ENCODE measurements at regions not wholly inside any gene's neighbourhood (a gene's known extent, or its start where the extent isn't known, plus 50 kb on each side); places are given as distances from the start of the nearest gene placed in this dataset.

DNA sequence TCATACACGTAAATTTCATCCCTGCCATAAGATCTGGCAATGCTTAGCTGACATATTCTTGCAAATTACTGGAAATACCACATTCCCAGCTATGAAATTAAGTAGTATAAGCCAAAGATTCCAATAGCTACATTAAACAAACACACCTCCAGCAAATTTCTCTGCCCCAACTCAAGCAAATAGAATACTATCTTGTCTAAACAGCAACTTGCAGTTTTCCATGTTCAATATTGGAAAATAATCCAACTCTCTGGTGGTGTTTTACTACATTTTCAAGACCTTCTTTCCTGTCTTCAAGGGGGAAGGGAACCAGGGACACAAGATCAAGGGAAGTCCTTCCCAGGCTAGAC, 268.7 kb downstream of the TBL1XR1 start:
- H3K9ac ChIP-seq (ENCODE audit: low read length), result no peak overlapping the region
- H3K4me1 ChIP-seq (ENCODE audit: control insufficient read depth, insufficient read depth, low read length), result no peaks in the 10 kb centered on the region
- H3K27me3 ChIP-seq (ENCODE audit: control insufficient read depth, insufficient read depth, low read length), result no peaks in the 10 kb centered on the region
- no peaks in the 10 kb centered on the region for H3K36me3 ChIP-seq (ENCODE audit: control insufficient read depth, insufficient read depth, low read length)
- H3K27ac ChIP-seq (ENCODE audit: low read depth, low read length), result no peak overlapping the region
- H3K4me3 ChIP-seq (ENCODE audit: low read length), result no peak overlapping the region

DNA sequence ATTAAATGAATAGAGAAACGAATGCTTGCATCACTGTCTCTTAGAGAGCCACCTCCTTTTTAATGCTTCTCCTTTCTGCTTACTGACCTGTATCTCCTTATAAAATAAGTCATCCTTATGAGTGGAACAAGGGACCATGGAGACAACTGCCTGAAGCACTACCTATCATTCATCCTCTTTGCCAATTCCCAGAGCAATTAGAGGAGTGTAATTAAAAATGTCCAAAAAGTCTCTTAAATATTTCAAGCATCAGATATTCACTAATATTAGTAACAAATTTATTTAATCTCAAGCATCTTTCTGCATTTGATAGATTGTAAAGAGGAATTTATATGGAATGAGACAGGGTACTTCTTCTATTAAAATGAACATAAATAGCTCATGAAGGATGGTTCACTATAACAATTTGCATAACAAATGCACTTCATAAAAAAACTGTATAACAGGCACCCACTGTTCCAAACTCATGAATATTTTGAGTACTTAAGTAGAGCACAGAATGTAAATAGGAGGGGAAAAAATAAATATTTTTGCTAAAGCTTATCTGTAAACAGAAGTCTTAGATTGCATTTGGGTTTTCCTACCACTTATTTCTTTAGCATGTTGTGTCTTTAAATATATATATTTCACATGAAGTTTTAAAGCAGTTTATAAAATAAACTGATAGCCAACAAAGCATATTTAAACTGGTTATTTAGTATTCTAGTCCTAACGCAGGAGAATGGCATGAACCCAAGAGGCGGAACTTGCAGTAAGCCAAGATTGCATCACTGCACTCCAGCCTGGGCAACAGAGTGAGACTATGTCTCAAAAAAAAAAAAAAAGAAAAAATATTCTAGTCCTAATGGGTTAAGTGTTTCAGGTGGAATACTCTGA, 269.3 kb downstream of the TBL1XR1 start:
- no peaks in the 10 kb centered on the region for H3K4me1 ChIP-seq (ENCODE audit: control insufficient read depth, insufficient read depth, low read length)
- H3K9ac ChIP-seq (ENCODE audit: low read length), result no peak overlapping the region
- H3K27ac ChIP-seq (ENCODE audit: low read depth, low read length), result no peak overlapping the region

DNA sequence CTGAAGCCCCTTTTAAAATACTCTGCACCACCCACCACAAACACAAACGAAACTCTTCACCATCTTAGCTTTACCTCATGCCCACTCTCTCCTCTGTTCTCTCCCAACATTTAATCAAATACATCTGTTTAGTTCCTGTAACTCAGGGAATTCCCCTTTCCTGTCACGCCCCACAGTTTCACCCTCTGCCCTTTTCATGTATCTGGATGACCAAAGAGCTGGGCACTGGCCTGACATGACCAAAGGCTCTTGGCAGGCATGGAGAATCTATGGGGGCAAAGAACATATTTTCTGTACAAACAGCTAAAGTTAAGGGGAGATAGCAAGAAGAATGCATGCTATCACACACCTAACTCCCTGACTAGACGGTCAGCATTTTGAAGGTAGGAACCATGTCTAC, 270.0 kb downstream of the TBL1XR1 start:
- no peak overlapping the region for H3K27ac ChIP-seq (ENCODE audit: low read depth, low read length)
- H3K9ac ChIP-seq (ENCODE audit: low read length), result no peak overlapping the region
- H3K27me3 ChIP-seq (ENCODE audit: control insufficient read depth, insufficient read depth, low read length), result no peaks in the 10 kb centered on the region
- no peaks in the 10 kb centered on the region for H3K36me3 ChIP-seq (ENCODE audit: control insufficient read depth, insufficient read depth, low read length)
- H3K4me3 ChIP-seq (ENCODE audit: low read length), result no peak overlapping the region
- H3K4me1 ChIP-seq (ENCODE audit: control insufficient read depth, insufficient read depth, low read length), result no peaks in the 10 kb centered on the region

More for the DNA sequence above, 269.3 kb downstream of the TBL1XR1 start:
- Histone ChIP-seq H3K36me3 (ENCODE audit: control insufficient read depth, insufficient read depth, low read length) (no peaks in the 10 kb centered on the region), H3K4me3 (ENCODE audit: low read length) (no peak overlapping the region), H3K27me3 (ENCODE audit: control insufficient read depth, insufficient read depth, low read length) (no peaks in the 10 kb centered on the region)

DNA sequence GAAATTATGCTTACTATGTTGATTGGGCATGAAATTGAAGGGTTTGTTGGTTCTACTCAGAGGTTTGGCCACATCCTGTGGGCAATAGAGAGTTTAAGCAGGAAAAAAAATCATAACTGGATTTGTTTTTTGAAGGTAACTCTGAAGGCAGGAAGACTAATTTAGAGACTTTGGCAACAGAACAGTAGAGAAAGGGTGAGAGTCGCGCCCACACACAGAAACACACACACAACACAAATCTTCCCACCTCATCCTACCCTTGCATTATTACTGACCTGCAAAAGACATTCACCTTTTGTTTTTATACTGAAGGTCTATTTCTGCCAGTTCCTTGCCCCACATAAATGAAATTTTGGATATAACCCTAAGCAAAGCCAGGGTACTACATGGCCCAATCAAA, 270.6 kb downstream of the TBL1XR1 start:
- Histone ChIP-seq H3K36me3 (ENCODE audit: control insufficient read depth, insufficient read depth, low read length) (no peaks in the 10 kb centered on the region), H3K27ac (ENCODE audit: low read depth, low read length) (no peak overlapping the region), H3K9ac (ENCODE audit: low read length) (no peak overlapping the region), H3K27me3 (ENCODE audit: control insufficient read depth, insufficient read depth, low read length) (no peaks in the 10 kb centered on the region), H3K4me1 (ENCODE audit: control insufficient read depth, insufficient read depth, low read length) (no peaks in the 10 kb centered on the region), H3K4me3 (ENCODE audit: low read length) (no peak overlapping the region)

DNA sequence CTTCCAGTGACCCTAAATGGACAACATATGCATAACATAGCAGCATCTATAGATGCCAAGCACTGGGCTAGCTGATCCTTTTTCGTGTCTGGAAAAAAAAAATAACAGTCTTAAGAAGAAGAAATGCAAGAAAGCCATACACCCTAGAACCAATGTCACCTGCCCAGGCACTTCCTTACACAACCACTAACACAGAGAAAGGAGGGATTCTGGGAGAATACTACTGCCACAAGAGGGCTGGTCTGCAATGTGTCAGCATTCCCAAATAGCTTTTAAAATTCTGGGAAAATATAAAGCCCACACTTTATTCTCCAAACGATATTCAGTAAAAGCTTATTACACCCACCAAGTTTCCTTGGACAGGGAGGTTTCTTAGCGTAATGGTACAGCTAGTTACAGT, 271.2 kb downstream of the TBL1XR1 start:
- H3K27me3 ChIP-seq (ENCODE audit: control insufficient read depth, insufficient read depth, low read length), result no peaks in the 10 kb centered on the region
- no peak overlapping the region for H3K4me3 ChIP-seq (ENCODE audit: low read length)
- no peak overlapping the region for H3K27ac ChIP-seq (ENCODE audit: low read depth, low read length)
- no peaks in the 10 kb centered on the region for H3K36me3 ChIP-seq (ENCODE audit: control insufficient read depth, insufficient read depth, low read length)
- H3K4me1 ChIP-seq (ENCODE audit: control insufficient read depth, insufficient read depth, low read length), result no peaks in the 10 kb centered on the region
- no peak overlapping the region for H3K9ac ChIP-seq (ENCODE audit: low read length)

DNA sequence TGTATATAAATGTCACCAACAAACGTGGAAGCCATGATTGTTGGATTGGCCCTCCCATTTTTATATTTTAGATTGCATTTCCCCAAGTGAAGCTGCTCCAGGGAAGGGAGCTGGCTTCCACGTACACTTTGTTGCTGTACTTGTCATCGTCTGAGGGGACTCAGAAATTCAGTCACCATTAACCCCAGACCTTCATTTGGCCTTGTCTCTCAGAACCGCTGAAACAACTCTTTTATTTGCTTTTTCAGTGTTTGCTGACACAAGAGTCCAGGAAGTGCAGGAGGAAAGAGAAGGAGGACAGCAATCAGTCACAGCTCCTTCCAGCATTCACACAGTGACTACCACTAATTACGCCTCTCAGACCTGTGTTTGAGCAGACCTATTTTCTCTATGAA, 276.5 kb downstream of the TBL1XR1 start:
- H3K9ac ChIP-seq (ENCODE audit: low read length), result no peak overlapping the region
- H3K4me1 ChIP-seq (ENCODE audit: control insufficient read depth, insufficient read depth, low read length), result no peaks in the 10 kb centered on the region
- no peak overlapping the region for H3K27ac ChIP-seq (ENCODE audit: low read depth, low read length)
- no peaks in the 10 kb centered on the region for H3K36me3 ChIP-seq (ENCODE audit: control insufficient read depth, insufficient read depth, low read length)
- H3K27me3 ChIP-seq (ENCODE audit: control insufficient read depth, insufficient read depth, low read length), result no peaks in the 10 kb centered on the region
- H3K4me3 ChIP-seq (ENCODE audit: low read length), result no peak overlapping the region

DNA sequence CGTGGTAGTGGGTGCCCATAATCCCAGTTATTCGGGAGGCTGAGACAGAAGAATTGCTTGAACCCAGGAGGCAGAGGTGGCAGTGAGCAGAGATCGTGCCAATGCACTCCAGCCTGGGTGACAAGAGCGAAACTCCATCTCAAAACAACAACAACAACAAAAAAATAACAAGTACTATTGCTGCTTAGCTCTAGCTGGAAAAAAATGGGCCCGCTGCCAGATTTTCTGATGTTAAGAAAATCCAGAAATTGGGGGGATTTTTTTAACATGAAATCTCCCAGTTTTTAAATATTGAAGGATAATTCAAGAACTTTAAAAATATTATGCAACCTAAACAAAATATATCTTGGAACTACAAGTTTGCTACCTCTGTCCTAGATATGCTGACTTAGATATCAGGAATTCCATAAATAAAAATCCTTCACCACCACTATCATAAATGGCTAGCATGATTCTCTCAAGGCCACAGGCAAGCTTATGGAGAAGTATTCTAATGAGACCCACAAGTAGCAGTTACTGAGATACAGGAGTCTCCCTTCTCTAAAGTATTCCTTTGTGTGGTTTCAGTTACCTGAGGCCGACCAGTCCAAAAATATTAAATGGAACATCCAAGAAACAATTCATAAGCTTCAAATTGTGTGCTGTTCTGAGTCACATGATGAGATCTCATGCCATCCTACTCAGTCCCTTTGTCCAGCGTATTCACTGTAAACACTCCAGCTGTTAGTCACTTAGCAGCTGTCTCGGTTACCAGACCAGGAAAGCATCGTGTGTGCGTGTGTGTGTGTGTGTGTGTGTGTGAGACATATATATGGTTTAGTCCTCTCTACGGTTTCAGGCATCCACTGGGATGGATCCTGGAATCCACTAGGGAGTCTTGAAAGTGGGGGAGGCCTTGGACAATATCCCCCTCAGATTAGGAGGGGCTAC, 277.2 kb downstream of the TBL1XR1 start:
- Histone ChIP-seq H3K27ac (ENCODE audit: low read depth, low read length) (no peak overlapping the region), H3K27me3 (ENCODE audit: control insufficient read depth, insufficient read depth, low read length) (no peaks in the 10 kb centered on the region), H3K4me1 (ENCODE audit: control insufficient read depth, insufficient read depth, low read length) (no peaks in the 10 kb centered on the region), H3K9ac (ENCODE audit: low read length) (no peak overlapping the region), H3K4me3 (ENCODE audit: low read length) (no peak overlapping the region), H3K36me3 (ENCODE audit: control insufficient read depth, insufficient read depth, low read length) (no peaks in the 10 kb centered on the region)

DNA sequence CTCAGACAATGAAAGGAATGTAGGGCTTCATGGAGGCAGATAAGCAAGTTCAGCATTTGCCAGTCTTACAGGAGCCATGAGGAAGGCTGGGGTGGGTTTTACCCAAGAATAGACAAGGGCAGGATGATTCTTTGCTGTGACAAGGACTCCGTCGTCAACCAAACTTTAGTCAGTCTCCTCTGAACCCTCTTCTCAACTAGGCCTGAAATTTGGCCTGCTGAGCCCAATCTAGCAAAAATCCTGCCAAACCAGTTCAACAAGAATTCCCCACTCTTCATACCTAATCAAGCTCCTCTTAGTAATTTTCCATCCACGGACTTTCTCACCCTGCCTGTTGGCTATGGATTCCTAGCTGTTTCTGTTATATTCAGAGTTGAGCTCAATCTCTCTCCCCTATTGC, 280.5 kb downstream of the TBL1XR1 start:
- H3K4me3 ChIP-seq (ENCODE audit: low read length), result no peak overlapping the region
- H3K36me3 ChIP-seq (ENCODE audit: control insufficient read depth, insufficient read depth, low read length), result no peaks in the 10 kb centered on the region
- no peak overlapping the region for H3K27ac ChIP-seq (ENCODE audit: low read depth, low read length)

DNA sequence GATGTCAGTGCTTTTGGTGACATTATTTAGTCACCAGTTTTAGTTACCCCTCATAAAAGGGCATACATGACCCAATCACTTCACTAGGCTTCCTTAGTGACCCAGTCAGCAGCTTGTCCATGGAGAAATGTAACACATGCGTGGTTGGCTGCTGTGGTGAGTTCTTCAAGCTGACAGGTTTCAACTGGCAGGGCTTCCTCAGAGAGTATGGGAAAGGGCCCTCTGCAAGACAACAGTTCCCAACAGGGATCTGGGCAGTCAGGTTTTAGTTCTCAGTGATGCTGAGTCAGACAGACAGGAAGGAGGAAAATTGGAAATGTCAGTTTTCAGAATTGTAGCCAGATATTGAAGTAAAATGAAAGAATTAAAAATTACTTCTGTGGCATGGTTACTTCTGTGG, 282.5 kb downstream of the TBL1XR1 start:
- no peak overlapping the region for H3K4me3 ChIP-seq (ENCODE audit: low read length)
- no peak overlapping the region for H3K27ac ChIP-seq (ENCODE audit: low read depth, low read length)
- no peaks in the 10 kb centered on the region for H3K27me3 ChIP-seq (ENCODE audit: control insufficient read depth, insufficient read depth, low read length)
- no peaks in the 10 kb centered on the region for H3K36me3 ChIP-seq (ENCODE audit: control insufficient read depth, insufficient read depth, low read length)
- no peaks in the 10 kb centered on the region for H3K4me1 ChIP-seq (ENCODE audit: control insufficient read depth, insufficient read depth, low read length)
- H3K9ac ChIP-seq (ENCODE audit: low read length), result no peak overlapping the region

More for the DNA sequence above, 280.5 kb downstream of the TBL1XR1 start:
- Histone ChIP-seq H3K4me1 (ENCODE audit: control insufficient read depth, insufficient read depth, low read length) (no peaks in the 10 kb centered on the region), H3K27me3 (ENCODE audit: control insufficient read depth, insufficient read depth, low read length) (no peaks in the 10 kb centered on the region), H3K9ac (ENCODE audit: low read length) (no peak overlapping the region)

DNA sequence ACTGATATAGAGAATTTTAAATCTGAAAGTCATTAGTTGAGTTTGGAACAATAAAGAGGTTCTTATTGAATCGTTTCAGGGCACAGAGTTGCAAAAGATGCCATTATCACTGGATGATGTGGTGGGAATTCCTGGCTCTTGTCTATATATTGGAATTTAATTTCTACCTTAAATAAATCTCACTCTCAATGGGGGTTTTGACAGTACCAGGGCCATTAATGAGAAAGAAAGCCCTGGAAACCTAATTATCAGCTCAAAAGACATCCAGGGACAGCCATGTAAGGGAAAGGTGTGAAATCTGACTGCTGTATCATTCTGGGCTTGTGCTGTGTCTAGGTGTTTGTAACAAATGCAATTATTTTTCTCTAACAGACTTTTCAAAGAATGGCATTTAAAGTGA, 285.7 kb downstream of the TBL1XR1 start:
- Histone ChIP-seq H3K27me3 (ENCODE audit: control insufficient read depth, insufficient read depth, low read length) (no peaks in the 10 kb centered on the region), H3K36me3 (ENCODE audit: control insufficient read depth, insufficient read depth, low read length) (no peaks in the 10 kb centered on the region), H3K27ac (ENCODE audit: low read depth, low read length) (no peak overlapping the region), H3K9ac (ENCODE audit: low read length) (no peak overlapping the region), H3K4me3 (ENCODE audit: low read length) (no peak overlapping the region), H3K4me1 (ENCODE audit: control insufficient read depth, insufficient read depth, low read length) (no peaks in the 10 kb centered on the region)

DNA sequence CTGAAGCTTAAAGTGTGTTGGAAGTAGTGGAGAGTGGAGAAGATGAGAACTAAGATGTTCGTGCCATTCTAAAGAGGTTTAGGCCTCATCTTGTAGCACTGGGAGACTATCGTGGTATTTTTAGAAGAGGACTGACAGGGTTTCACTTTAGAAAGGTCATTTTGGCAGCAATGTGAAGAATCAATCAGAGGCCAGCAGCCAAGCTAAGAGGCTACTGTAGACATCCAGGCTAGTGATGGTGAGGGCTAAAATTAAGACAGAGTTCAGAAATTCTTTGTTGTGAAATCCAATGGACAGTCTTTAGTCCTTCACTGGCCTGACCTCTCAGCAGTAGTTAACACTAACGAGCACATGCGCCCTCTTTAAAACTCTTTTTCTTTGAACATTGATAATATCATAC, 288.2 kb downstream of the TBL1XR1 start:
- H3K9ac ChIP-seq (ENCODE audit: low read length), result no peak overlapping the region
- no peaks in the 10 kb centered on the region for H3K36me3 ChIP-seq (ENCODE audit: control insufficient read depth, insufficient read depth, low read length)
- H3K27ac ChIP-seq (ENCODE audit: low read depth, low read length), result no peak overlapping the region
- H3K27me3 ChIP-seq (ENCODE audit: control insufficient read depth, insufficient read depth, low read length), result no peaks in the 10 kb centered on the region
- no peaks in the 10 kb centered on the region for H3K4me1 ChIP-seq (ENCODE audit: control insufficient read depth, insufficient read depth, low read length)
- H3K4me3 ChIP-seq (ENCODE audit: low read length), result no peak overlapping the region

DNA sequence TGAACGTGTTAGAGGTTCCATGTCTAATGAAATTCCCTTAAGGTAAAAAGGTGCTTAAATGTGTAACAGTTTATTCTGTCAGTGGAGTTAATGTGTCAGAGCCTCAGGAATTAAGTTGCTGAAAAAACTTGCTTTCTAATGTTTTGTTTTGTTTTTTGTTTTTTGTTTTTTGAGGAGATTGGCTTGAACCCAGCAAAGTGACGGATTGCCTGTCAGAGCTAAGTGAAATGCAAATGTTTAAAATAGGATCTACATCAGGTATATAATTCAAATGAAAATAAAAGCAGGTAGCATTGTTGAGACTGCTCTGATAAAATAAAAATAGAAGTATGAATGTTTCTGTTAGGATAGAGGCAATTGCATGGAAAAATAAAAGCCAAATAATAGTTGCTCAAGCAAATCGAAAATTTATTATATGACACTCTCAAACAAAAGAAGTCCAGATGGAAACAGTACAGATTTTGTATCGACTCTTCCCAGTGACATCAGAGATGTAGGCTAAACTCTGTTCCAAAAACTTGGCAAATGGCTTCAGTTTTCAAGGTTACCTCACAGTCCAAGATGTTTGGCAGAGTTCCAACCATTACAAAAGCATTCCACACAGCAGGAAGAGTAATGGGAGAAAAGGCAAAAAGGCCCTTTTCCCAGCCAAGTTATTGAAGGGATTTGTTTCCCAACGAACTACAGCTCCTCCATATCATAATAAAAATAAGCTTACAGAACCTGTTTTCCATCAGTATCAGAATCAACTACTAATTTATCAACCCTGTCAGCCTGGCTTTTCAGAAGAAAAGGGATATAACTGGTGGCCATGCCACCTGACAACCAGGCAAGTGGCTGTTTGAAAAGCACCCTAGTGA, 291.0 kb downstream of the TBL1XR1 start:
- Histone ChIP-seq H3K36me3 (ENCODE audit: control insufficient read depth, insufficient read depth, low read length) (no peaks in the 10 kb centered on the region), H3K4me1 (ENCODE audit: control insufficient read depth, insufficient read depth, low read length) (no peaks in the 10 kb centered on the region), H3K4me3 (ENCODE audit: low read length) (no peak overlapping the region), H3K27me3 (ENCODE audit: control insufficient read depth, insufficient read depth, low read length) (no peaks in the 10 kb centered on the region), H3K9ac (ENCODE audit: low read length) (no peak overlapping the region), H3K27ac (ENCODE audit: low read depth, low read length) (no peak overlapping the region)

All from rectal smooth muscle tissue (tissue), 1 donor.